ENCODE measurements at regions not wholly inside any gene's neighbourhood (a gene's known extent, or its start where the extent isn't known, plus 50 kb on each side); places are given as distances from the start of the nearest gene placed in this dataset.
"Not testable (repeated sequence)": the region's sequence is repeated elsewhere in the genome, so short reads cannot be mapped to it uniquely, and the experiment has no call there.

GRCh38 chr6:60403268-60403667 lies 1882.8 kb downstream of the KHDRBS2 start:
- TF ChIP-seq RFX1 (IDR thresholded peaks at IDR 0.05): peak; percentile 47
- H3K4me2 ChIP-seq (ENCODE audit: insufficient read depth, low read length); DNase-seq (ENCODE audit: extremely low read depth in 1 of 4, low spot score in 3 of 4); ATAC-seq; H3K9me1 ChIP-seq (ENCODE audit: control insufficient read depth, insufficient read depth, low read length); H3K36me3 ChIP-seq (ENCODE audit: control insufficient read depth, insufficient read depth, low read length); H2AFZ ChIP-seq (ENCODE audit: low read depth, low read length); H4K20me1 ChIP-seq (replicated peaks; ENCODE audit: control insufficient read depth, insufficient read depth, low read length); POLR2A ChIA-PET; BruUV-seq (replicated peaks); FAIRE-seq; H3K4me1 ChIP-seq (replicated peaks in 1 of 2; ENCODE audit: control insufficient read depth in 2 of 2, insufficient read depth in 2 of 2, low read length in 2 of 2); in situ Hi-C loops (cut with MboI); H3K9ac ChIP-seq (ENCODE audit: insufficient read depth in 1 of 2, low read depth in 2 of 2, low read length in 2 of 2); H3K27ac ChIP-seq (ENCODE audit: extremely low read depth, low read depth, low read length); CTCF ChIA-PET (ENCODE audit: low intra/inter-chr PET ratio); H3K4me3 ChIP-seq; H3K27me3 ChIP-seq (ENCODE audit: control insufficient read depth in 2 of 2, insufficient read depth in 2 of 2, low read length in 2 of 2); H3K79me2 ChIP-seq (ENCODE audit: control insufficient read depth, insufficient read depth, low read length); intact Hi-C loops (cut with micrococcal nuclease); H3K9me3 ChIP-seq (replicated peaks; ENCODE audit: control insufficient read depth, insufficient read depth, low read depth, low read length): not testable (repeated sequence)
- 0% methylated on average over 4 of the region's 4 CpGs for WGBS (ENCODE audit: insufficient coverage, low coverage, missing lambda C conversion rate)

- ATAC-seq; H3K27me3 ChIP-seq (ENCODE audit: control insufficient read depth in 2 of 2, insufficient read depth in 2 of 2, low read length in 2 of 2); H3K79me2 ChIP-seq (ENCODE audit: control insufficient read depth, insufficient read depth, low read length); POLR2A ChIA-PET; CTCF ChIA-PET (ENCODE audit: low intra/inter-chr PET ratio); BruUV-seq (replicated peaks); H3K4me3 ChIP-seq; H3K9me3 ChIP-seq (replicated peaks; ENCODE audit: control insufficient read depth, insufficient read depth, low read depth, low read length); H4K20me1 ChIP-seq (replicated peaks; ENCODE audit: control insufficient read depth, insufficient read depth, low read length); FAIRE-seq; H3K36me3 ChIP-seq (ENCODE audit: control insufficient read depth, insufficient read depth, low read length); H3K9ac ChIP-seq (ENCODE audit: insufficient read depth in 1 of 2, low read depth in 2 of 2, low read length in 2 of 2); in situ Hi-C loops (cut with MboI); H3K4me2 ChIP-seq (ENCODE audit: insufficient read depth, low read length); H3K27ac ChIP-seq (ENCODE audit: extremely low read depth, low read depth, low read length); DNase-seq (ENCODE audit: extremely low read depth in 1 of 4, low spot score in 3 of 4); H2AFZ ChIP-seq (ENCODE audit: low read depth, low read length); intact Hi-C loops (cut with micrococcal nuclease); H3K9me1 ChIP-seq (ENCODE audit: control insufficient read depth, insufficient read depth, low read length); H3K4me1 ChIP-seq (replicated peaks in 1 of 2; ENCODE audit: control insufficient read depth in 2 of 2, insufficient read depth in 2 of 2, low read length in 2 of 2): not testable (repeated sequence)
- WGBS (ENCODE audit: insufficient coverage, low coverage, missing lambda C conversion rate): 2% methylated on average over 3 of the region's 3 CpGs
Observed at GRCh38 chr6:60402490-60402889, 1883.5 kb downstream of the KHDRBS2 start.

GRCh38 chr6:60395261-60395660 lies 1890.8 kb downstream of the KHDRBS2 start:
- FAIRE-seq; H2AFZ ChIP-seq (ENCODE audit: low read depth, low read length); intact Hi-C loops (cut with micrococcal nuclease); H3K27ac ChIP-seq (ENCODE audit: extremely low read depth, low read depth, low read length); H3K27me3 ChIP-seq (ENCODE audit: control insufficient read depth in 2 of 2, insufficient read depth in 2 of 2, low read length in 2 of 2); ATAC-seq; H3K36me3 ChIP-seq (ENCODE audit: control insufficient read depth, insufficient read depth, low read length); H3K9me3 ChIP-seq (replicated peaks; ENCODE audit: control insufficient read depth, insufficient read depth, low read depth, low read length); POLR2A ChIA-PET; H3K9me1 ChIP-seq (ENCODE audit: control insufficient read depth, insufficient read depth, low read length); H3K79me2 ChIP-seq (ENCODE audit: control insufficient read depth, insufficient read depth, low read length); BruUV-seq (replicated peaks); H3K4me3 ChIP-seq; H3K4me1 ChIP-seq (replicated peaks in 1 of 2; ENCODE audit: control insufficient read depth in 2 of 2, insufficient read depth in 2 of 2, low read length in 2 of 2); DNase-seq (ENCODE audit: extremely low read depth in 1 of 4, low spot score in 3 of 4); H3K9ac ChIP-seq (ENCODE audit: insufficient read depth in 1 of 2, low read depth in 2 of 2, low read length in 2 of 2); in situ Hi-C loops (cut with MboI); H4K20me1 ChIP-seq (replicated peaks; ENCODE audit: control insufficient read depth, insufficient read depth, low read length); CTCF ChIA-PET (ENCODE audit: low intra/inter-chr PET ratio); H3K4me2 ChIP-seq (ENCODE audit: insufficient read depth, low read length): not testable (repeated sequence)
- WGBS (ENCODE audit: insufficient coverage, low coverage, missing lambda C conversion rate): 1% methylated on average over 7 of the region's 7 CpGs

GRCh38 chr6:60392969-60393368 lies 1893.1 kb downstream of the KHDRBS2 start:
- H3K4me1 ChIP-seq (replicated peaks in 1 of 2; ENCODE audit: control insufficient read depth in 2 of 2, insufficient read depth in 2 of 2, low read length in 2 of 2); POLR2A ChIA-PET; H3K4me3 ChIP-seq; H3K27me3 ChIP-seq (ENCODE audit: control insufficient read depth in 2 of 2, insufficient read depth in 2 of 2, low read length in 2 of 2); BruUV-seq (replicated peaks); H3K36me3 ChIP-seq (ENCODE audit: control insufficient read depth, insufficient read depth, low read length); H3K9me1 ChIP-seq (ENCODE audit: control insufficient read depth, insufficient read depth, low read length); H3K4me2 ChIP-seq (ENCODE audit: insufficient read depth, low read length); DNase-seq (ENCODE audit: extremely low read depth in 1 of 4, low spot score in 3 of 4); H2AFZ ChIP-seq (ENCODE audit: low read depth, low read length); H3K79me2 ChIP-seq (ENCODE audit: control insufficient read depth, insufficient read depth, low read length); H3K9ac ChIP-seq (ENCODE audit: insufficient read depth in 1 of 2, low read depth in 2 of 2, low read length in 2 of 2); H3K27ac ChIP-seq (ENCODE audit: extremely low read depth, low read depth, low read length); ATAC-seq; FAIRE-seq; H3K9me3 ChIP-seq (replicated peaks; ENCODE audit: control insufficient read depth, insufficient read depth, low read depth, low read length); in situ Hi-C loops (cut with MboI); intact Hi-C loops (cut with micrococcal nuclease); CTCF ChIA-PET (ENCODE audit: low intra/inter-chr PET ratio); H4K20me1 ChIP-seq (replicated peaks; ENCODE audit: control insufficient read depth, insufficient read depth, low read length): not testable (repeated sequence)
- 2% methylated on average over 3 of the region's 4 CpGs for WGBS (ENCODE audit: insufficient coverage, low coverage, missing lambda C conversion rate)

All from K562 (cell line).